Heart left ventricle (tissue), 13 donors: ENCODE measurements at regions not wholly inside any gene's neighbourhood (a gene's known extent, or its start where the extent isn't known, plus 50 kb on each side); places are given as distances from the start of the nearest gene placed in this dataset.

Experiments used
- POLR2A ChIP-seq, 2 donors: fragments of 450-650 bp; IDR thresholded peaks; one replicate each; pipeline ENCODE4 v1.6.1; 2017; ENCODE audit warnings: antibody characterized with exemption in 2 of 2, mild to moderate bottlenecking in 2 of 2, moderate library complexity in 2 of 2
- TF ChIP-seq, protein P1 (sequence below), 12 donors: fragments of 200-600 bp; sonication (generic) in 4 of 12; IDR thresholded peaks; one replicate each; pipeline versions ENCODE4 v1.5.0 to v1.8.0; 2018 to 2022; ENCODE audit warnings: antibody characterized with exemption in 12 of 12, mild to moderate bottlenecking in 5 of 12
- donor health status: ischemic (EF 13 %, LVEDD 7.1; RV severe dilation, severe dysfunction).
- donor health status: DM: no; HTN: yes; CAD: no.
- donor health status: DM: no; HTN: no; CAD: no.
- donor health status: ischemic (EF 25% LVEDD 6.9; RV normal size, moderate dysfunction).
- donor health status: ischemic (EF 25% LVEDD 5.7; RV mildly dilated, moderate dysfunction).
- donor health status: ischemic (EF 35%, LVEDD 5.7; RV mildly dilated, moderate dysfunction).
- donor health status: nonischemic (EF 11% LVEDD 7.7; RV severe dilation, severe dysfunction).
- donor health status: DM: yes; HTN: yes; CAD: no.
- donor health status: PGD.
- donor health status: ischemic (EF 29% LVEDD 5.4; RV normal size, mild dysfunction).
- donor health status: nonischemic (EF 23%, LVEDD 6.1; RV moderate dilation, normal function).

GRCh38 chr5:2185646-2186471 lies 303.1 kb upstream of the IRX4 start:
- TF ChIP-seq, protein P1, sequence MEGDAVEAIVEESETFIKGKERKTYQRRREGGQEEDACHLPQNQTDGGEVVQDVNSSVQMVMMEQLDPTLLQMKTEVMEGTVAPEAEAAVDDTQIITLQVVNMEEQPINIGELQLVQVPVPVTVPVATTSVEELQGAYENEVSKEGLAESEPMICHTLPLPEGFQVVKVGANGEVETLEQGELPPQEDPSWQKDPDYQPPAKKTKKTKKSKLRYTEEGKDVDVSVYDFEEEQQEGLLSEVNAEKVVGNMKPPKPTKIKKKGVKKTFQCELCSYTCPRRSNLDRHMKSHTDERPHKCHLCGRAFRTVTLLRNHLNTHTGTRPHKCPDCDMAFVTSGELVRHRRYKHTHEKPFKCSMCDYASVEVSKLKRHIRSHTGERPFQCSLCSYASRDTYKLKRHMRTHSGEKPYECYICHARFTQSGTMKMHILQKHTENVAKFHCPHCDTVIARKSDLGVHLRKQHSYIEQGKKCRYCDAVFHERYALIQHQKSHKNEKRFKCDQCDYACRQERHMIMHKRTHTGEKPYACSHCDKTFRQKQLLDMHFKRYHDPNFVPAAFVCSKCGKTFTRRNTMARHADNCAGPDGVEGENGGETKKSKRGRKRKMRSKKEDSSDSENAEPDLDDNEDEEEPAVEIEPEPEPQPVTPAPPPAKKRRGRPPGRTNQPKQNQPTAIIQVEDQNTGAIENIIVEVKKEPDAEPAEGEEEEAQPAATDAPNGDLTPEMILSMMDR (IDR thresholded peaks at IDR 0.05): no peak
- no peak for TF ChIP-seq POLR2A (IDR thresholded peaks at IDR 0.05)
